ENCODE measurements at regions not wholly inside any gene's neighbourhood (a gene's known extent, or its start where the extent isn't known, plus 50 kb on each side); places are given as distances from the start of the nearest gene placed in this dataset.

- Histone ChIP-seq H3K9ac (ENCODE audit: control insufficient read depth, insufficient read depth, low read length) (no peak overlapping the region), H3K4me3 (no peak overlapping the region), H3K27ac (ENCODE audit: control insufficient read depth, insufficient read depth) (no peak overlapping the region), H3K4me2 (ENCODE audit: control insufficient read depth, insufficient read depth) (no peak overlapping the region), H3K4me1 (ENCODE audit: control insufficient read depth, insufficient read depth, low read length) (no peaks in the 10 kb centered on the region), H4K20me1 (ENCODE audit: control insufficient read depth, insufficient read depth) (no peaks in the 10 kb centered on the region), H3K9me3 (replicated peaks; ENCODE audit: control insufficient read depth, insufficient read depth, low read length) (no peaks in the 10 kb centered on the region), H3K36me3 (ENCODE audit: control insufficient read depth in 2 of 2, insufficient read depth in 2 of 2, low read length in 1 of 2) (no peaks in the 10 kb centered on the region), H3K79me2 (ENCODE audit: control insufficient read depth, insufficient read depth, low read length) (no peaks in the 10 kb centered on the region), H3K27me3 (replicated peaks in 1 of 2; ENCODE audit: control insufficient read depth in 2 of 2, insufficient read depth in 2 of 2, low read length in 1 of 2) (no peaks in the 10 kb centered on the region), H2AFZ (ENCODE audit: control insufficient read depth, low read depth, low read length) (no peak overlapping the region)
- intact Hi-C loops (cut with micrococcal nuclease; ENCODE audit: unreplicated experiment) (no loop called here), in situ Hi-C loops (cut with MboI) (no loop called here)
- TF ChIP-seq SUZ12 (IDR thresholded peaks at IDR 0.05; ENCODE audit: unreplicated experiment) (no peak), ZBTB33 (IDR thresholded peaks at IDR 0.05) (no peak), HDGF (IDR thresholded peaks at IDR 0.05) (no peak)
- ATAC-seq (no peak), DNase-seq (ENCODE audit: low read depth, low spot score) (no peak), FAIRE-seq (no peak)
- SMC1A ChIA-PET (ENCODE audit: uncharacterized antibody, unreplicated experiment), result interaction anchor here (0.6 to 3.9 kb wide), 4 partner anchors 10 to 19 kb away, joined by 3 to 22 read pairs (median 10); no protein-coding TSS in a partner anchor
- POLR2A ChIA-PET, result interaction anchor here (1.1 kb wide), 1 partner anchor 503 kb away, joined by 3 read pairs; the partner anchor contains the start of gene NAPB
- RAD21 ChIA-PET (ENCODE audit: unreplicated experiment), result interaction anchor here (1.3 kb wide), 1 partner anchor 198 kb away, joined by 3 read pairs; no protein-coding TSS in a partner anchor
- CTCF ChIA-PET, result no interaction called here
- BruUV-seq (replicated peaks), result no TSS peak
These were observed 116.7 kb upstream of the SSTR4 start for GRCh38 chr20:22918286-22918983.

GRCh38 chr20:22920898-22921297 is 114.2 kb upstream of the SSTR4 start:
- ChIA-PET RAD21 (ENCODE audit: unreplicated experiment) (interaction anchor here (1.0 to 1.6 kb wide), 4 partner anchors 10 to 54 kb away, joined by 3 to 6 read pairs (median 4); no protein-coding TSS in a partner anchor), SMC1A (ENCODE audit: uncharacterized antibody, unreplicated experiment) (interaction anchor here (0.9 to 3.9 kb wide), 6 partner anchors 9 to 53 kb away, joined by 3 to 22 read pairs (median 6); no protein-coding TSS in a partner anchor), POLR2A (interaction anchor here (1.3 kb wide), 2 partner anchors 10 to 50 kb away, joined by 3 to 5 read pairs; no protein-coding TSS in a partner anchor), CTCF (interaction anchor here (1.2 to 3.2 kb wide), 6 partner anchors 11 to 69 kb away, joined by 3 to 10 read pairs (median 5); no protein-coding TSS in a partner anchor)
- H2AFZ ChIP-seq (ENCODE audit: control insufficient read depth, low read depth, low read length), result no peak overlapping the region
- no peak for FAIRE-seq
- no peak overlapping the region for H3K4me2 ChIP-seq (ENCODE audit: control insufficient read depth, insufficient read depth)
- no peaks in the 10 kb centered on the region for H3K79me2 ChIP-seq (ENCODE audit: control insufficient read depth, insufficient read depth, low read length)
- H3K9ac ChIP-seq (ENCODE audit: control insufficient read depth, insufficient read depth, low read length), result no peak overlapping the region
- H3K4me3 ChIP-seq, result no peak overlapping the region
- no peaks in the 10 kb centered on the region for H3K4me1 ChIP-seq (ENCODE audit: control insufficient read depth, insufficient read depth, low read length)
- no peaks in the 10 kb centered on the region for H3K36me3 ChIP-seq (ENCODE audit: control insufficient read depth in 2 of 2, insufficient read depth in 2 of 2, low read length in 1 of 2)
- in situ Hi-C loops (cut with MboI) (no loop called here), intact Hi-C loops (cut with micrococcal nuclease; ENCODE audit: unreplicated experiment) (no loop called here)
- H4K20me1 ChIP-seq (ENCODE audit: control insufficient read depth, insufficient read depth), result no peaks in the 10 kb centered on the region
- TF ChIP-seq IKZF1 (conservative IDR thresholded peaks at IDR 0.05) (peak; percentile 17; the same call in 1 of the 2 replicates), SPI1 (IDR thresholded peaks at IDR 0.05; ENCODE audit: borderline replicate concordance, insufficient read depth, low read depth, low read length) (no peak)
- no peaks in the 10 kb centered on the region for H3K27me3 ChIP-seq (replicated peaks in 1 of 2; ENCODE audit: control insufficient read depth in 2 of 2, insufficient read depth in 2 of 2, low read length in 1 of 2)
- WGBS (ENCODE audit: insufficient coverage, insufficient replicate concordance, low lambda C conversion rate, missing lambda C conversion rate), result 2% methylated on average over 5 of the region's 5 CpGs
- DNase-seq (ENCODE audit: low read depth, low spot score), result no peak
- no TSS peak for BruUV-seq (replicated peaks)
- H3K27ac ChIP-seq (ENCODE audit: control insufficient read depth, insufficient read depth), result no peak overlapping the region
- ATAC-seq, result peak; percentile 11; the same call in 1 of the 3 replicates
- no peaks in the 10 kb centered on the region for H3K9me3 ChIP-seq (replicated peaks; ENCODE audit: control insufficient read depth, insufficient read depth, low read length)

Measured in GM12878 (cell line).